ENCODE measurements at regions not wholly inside any gene's neighbourhood (a gene's known extent, or its start where the extent isn't known, plus 50 kb on each side); places are given as distances from the start of the nearest gene placed in this dataset.

GRCh38 chr5:114305402-114306207, 56.3 kb upstream of the KCNN2 start:
- no peak for ATAC-seq (ENCODE audit: low read depth)
- no peak overlapping the region for H3K27ac Mint-ChIP-seq
- H2AFZ ChIP-seq (ENCODE audit: insufficient read depth, low read depth, low read length, poor library complexity, severe bottlenecking): no peak overlapping the region
- no peaks in the 10 kb centered on the region for H4K20me1 ChIP-seq (ENCODE audit: control insufficient read depth, insufficient read depth, low read length, poor library complexity, severe bottlenecking)
- no peaks in the 10 kb centered on the region for H3K4me1 ChIP-seq (ENCODE audit: control insufficient read depth in 2 of 2, insufficient read depth in 2 of 2, low read length in 2 of 2)
- H3K4me3 ChIP-seq (ENCODE audit: control extremely low read depth in 1 of 5, extremely low read depth in 1 of 5, insufficient read depth in 1 of 5, low read depth in 2 of 5, low read length in 4 of 5): no peak overlapping the region
- H3K9me3 Mint-ChIP-seq (ENCODE audit: insufficient read depth): no peaks in the 10 kb centered on the region
- H3K4me3 Mint-ChIP-seq: no peak overlapping the region
- no peak overlapping the region for H3K27ac ChIP-seq (ENCODE audit: low read length in 2 of 2)
- no CpG with 5 or more reads among the region's 1 CpG for WGBS (ENCODE audit: insufficient coverage)
- H3K9me3 ChIP-seq (ENCODE audit: control extremely low read depth in 1 of 3, control insufficient read depth in 2 of 3, insufficient read depth in 1 of 3, low read length in 2 of 3): no peaks in the 10 kb centered on the region
- H3K27me3 ChIP-seq (replicated peaks in 1 of 4; ENCODE audit: control extremely low read depth in 1 of 4, control insufficient read depth in 3 of 4, insufficient read depth in 4 of 4, low read length in 3 of 4): no peaks in the 10 kb centered on the region
- H3K4me1 Mint-ChIP-seq: no peaks in the 10 kb centered on the region
- H3K36me3 ChIP-seq (replicated peaks in 1 of 2; ENCODE audit: control extremely low read depth in 1 of 2, control insufficient read depth in 1 of 2, extremely low read depth in 1 of 2, insufficient read depth in 2 of 2, low read length in 1 of 2): no peaks in the 10 kb centered on the region
- TF ChIP-seq EZH2 (IDR thresholded peaks at IDR 0.05; ENCODE audit: borderline replicate concordance, insufficient read depth, low read depth, low read length, poor library complexity, severe bottlenecking) (no peak), CTCF (IDR thresholded peaks at IDR 0.05) (no peak)
- no peaks in the 10 kb centered on the region for H3K27me3 Mint-ChIP-seq
- no peaks in the 10 kb centered on the region for H3K79me2 ChIP-seq (ENCODE audit: control insufficient read depth, insufficient read depth, low read length)
- no peak overlapping the region for H3K9ac ChIP-seq (ENCODE audit: low read length)
- intact Hi-C loops (cut with micrococcal nuclease): no loop called here
- POLR2A ChIA-PET: no interaction called here
- H3K4me2 ChIP-seq (replicated peaks; ENCODE audit: low read depth, low read length, poor library complexity, severe bottlenecking): no peak overlapping the region
- peak; percentile 3 for DNase-seq
- CTCF ChIA-PET: no interaction called here

- ATAC-seq (ENCODE audit: low read depth): no peak
- H3K36me3 ChIP-seq (replicated peaks in 1 of 2; ENCODE audit: control extremely low read depth in 1 of 2, control insufficient read depth in 1 of 2, extremely low read depth in 1 of 2, insufficient read depth in 2 of 2, low read length in 1 of 2): no peaks in the 10 kb centered on the region
- H3K4me1 Mint-ChIP-seq: no peaks in the 10 kb centered on the region
- no peaks in the 10 kb centered on the region for H3K27me3 Mint-ChIP-seq
- no peak for TF ChIP-seq CTCF (IDR thresholded peaks at IDR 0.05)
- TF ChIP-seq EZH2 (IDR thresholded peaks at IDR 0.05; ENCODE audit: borderline replicate concordance, insufficient read depth, low read depth, low read length, poor library complexity, severe bottlenecking): no peak
- no peak for DNase-seq
- H3K9ac ChIP-seq (ENCODE audit: low read length): no peak overlapping the region
- H3K4me3 Mint-ChIP-seq: no peak overlapping the region
- no CpG with 5 or more reads among the region's 1 CpG for WGBS (ENCODE audit: insufficient coverage)
- H3K9me3 Mint-ChIP-seq (ENCODE audit: insufficient read depth): no peaks in the 10 kb centered on the region
- H3K27me3 ChIP-seq (replicated peaks in 1 of 4; ENCODE audit: control extremely low read depth in 1 of 4, control insufficient read depth in 3 of 4, insufficient read depth in 4 of 4, low read length in 3 of 4): no peaks in the 10 kb centered on the region
- no peaks in the 10 kb centered on the region for H3K9me3 ChIP-seq (ENCODE audit: control extremely low read depth in 1 of 3, control insufficient read depth in 2 of 3, insufficient read depth in 1 of 3, low read length in 2 of 3)
- no peaks in the 10 kb centered on the region for H3K4me1 ChIP-seq (ENCODE audit: control insufficient read depth in 2 of 2, insufficient read depth in 2 of 2, low read length in 2 of 2)
- CTCF ChIA-PET: no interaction called here
- no peak overlapping the region for H3K27ac Mint-ChIP-seq
- H3K4me3 ChIP-seq (ENCODE audit: control extremely low read depth in 1 of 5, extremely low read depth in 1 of 5, insufficient read depth in 1 of 5, low read depth in 2 of 5, low read length in 4 of 5): no peak overlapping the region
- no peak overlapping the region for H3K4me2 ChIP-seq (replicated peaks; ENCODE audit: low read depth, low read length, poor library complexity, severe bottlenecking)
- POLR2A ChIA-PET: no interaction called here
- no peak overlapping the region for H2AFZ ChIP-seq (ENCODE audit: insufficient read depth, low read depth, low read length, poor library complexity, severe bottlenecking)
- intact Hi-C loops (cut with micrococcal nuclease): no loop called here
- H3K27ac ChIP-seq (ENCODE audit: low read length in 2 of 2): no peak overlapping the region
- H3K79me2 ChIP-seq (ENCODE audit: control insufficient read depth, insufficient read depth, low read length): no peaks in the 10 kb centered on the region
- H4K20me1 ChIP-seq (ENCODE audit: control insufficient read depth, insufficient read depth, low read length, poor library complexity, severe bottlenecking): no peaks in the 10 kb centered on the region
Observed at GRCh38 chr5:114308017-114308416, 53.9 kb upstream of the KCNN2 start.

Data from B cell (primary cell).